Glutamatergic neuron (in vitro differentiated cells): ENCODE measurements at regions not wholly inside any gene's neighbourhood (a gene's known extent, or its start where the extent isn't known, plus 50 kb on each side); places are given as distances from the start of the nearest gene placed in this dataset.

Experiments used
- DNase-seq: peaks from one replicate; pipeline ENCODE4 v3.0.0; 2022
- H3K27ac Mint-ChIP-seq: one replicate; pipeline ENCODE4 v1.8.0; 2020; ENCODE audit warnings: mild to moderate bottlenecking, mixed read lengths, inconsistent platforms; ENCODE audit not compliant: unreplicated experiment
- H3K27me3 Mint-ChIP-seq: one replicate; pipeline ENCODE4 v1.8.0; 2020; ENCODE audit warnings: mild to moderate bottlenecking, moderate library complexity, mixed read lengths, inconsistent platforms; ENCODE audit not compliant: unreplicated experiment
- H3K36me3 Mint-ChIP-seq: one replicate; pipeline ENCODE4 v1.8.0; 2020; ENCODE audit warnings: mild to moderate bottlenecking, mixed read lengths, inconsistent platforms; ENCODE audit not compliant: unreplicated experiment
- H3K4me1 Mint-ChIP-seq: one replicate; pipeline ENCODE4 v1.8.0; 2020; ENCODE audit warnings: mild to moderate bottlenecking, low read depth, mixed read lengths, inconsistent platforms; ENCODE audit not compliant: unreplicated experiment
- H3K4me3 Mint-ChIP-seq: one replicate; pipeline ENCODE4 v1.8.0; 2020; ENCODE audit warnings: mild to moderate bottlenecking, mixed read lengths, inconsistent platforms; ENCODE audit not compliant: unreplicated experiment
- H3K9me3 Mint-ChIP-seq: one replicate; pipeline ENCODE4 v1.8.0; 2020; ENCODE audit warnings: mild to moderate bottlenecking, moderate library complexity, mixed read lengths, inconsistent platforms; ENCODE audit not compliant: unreplicated experiment
- CTCF ChIP-seq: fragments of 200-600 bp; sonication (generic); IDR thresholded peaks from one replicate; pipeline ENCODE4 v1.5.0; 2021; ENCODE audit not compliant: partially characterized antibody, unreplicated experiment

GRCh38 chr1:59183749-59184317, 113.1 kb upstream of the FGGY start:
- peaks cover 2% of the 10 kb centered on the region for H3K27me3 Mint-ChIP-seq
- no peaks in the 10 kb centered on the region for H3K36me3 Mint-ChIP-seq
- DNase-seq: no peak
- no peaks in the 10 kb centered on the region for H3K9me3 Mint-ChIP-seq
- no peak for TF ChIP-seq CTCF
- H3K4me1 Mint-ChIP-seq: no peaks in the 10 kb centered on the region
- no peak overlapping the region for H3K27ac Mint-ChIP-seq
- H3K4me3 Mint-ChIP-seq: no peak overlapping the region

GRCh38 chr1:59184365-59184905, 112.5 kb upstream of the FGGY start:
- Mint-ChIP-seq H3K27me3 (peaks cover 2% of the 10 kb centered on the region), H3K4me3 (no peak overlapping the region), H3K4me1 (no peaks in the 10 kb centered on the region), H3K36me3 (no peaks in the 10 kb centered on the region), H3K27ac (no peak overlapping the region), H3K9me3 (no peaks in the 10 kb centered on the region)
- no peak for TF ChIP-seq CTCF
- no peak for DNase-seq

- DNase-seq: no peak
- H3K9me3 Mint-ChIP-seq: no peaks in the 10 kb centered on the region
Observed at GRCh38 chr1:59185163-59185860, 111.6 kb upstream of the FGGY start.

GRCh38 chr1:59186656-59187055, 110.2 kb upstream of the FGGY start:
- Mint-ChIP-seq H3K4me3 (no peak overlapping the region), H3K4me1 (no peaks in the 10 kb centered on the region), H3K27ac (no peak overlapping the region), H3K36me3 (no peaks in the 10 kb centered on the region), H3K27me3 (peaks cover 2% of the 10 kb centered on the region), H3K9me3 (no peaks in the 10 kb centered on the region)
- TF ChIP-seq CTCF: no peak
- DNase-seq: no peak

More at GRCh38 chr1:59185163-59185860, 111.6 kb upstream of the FGGY start:
- H3K27me3 Mint-ChIP-seq: peaks cover 2% of the 10 kb centered on the region
- TF ChIP-seq CTCF: no peak
- no peaks in the 10 kb centered on the region for H3K4me1 Mint-ChIP-seq
- H3K4me3 Mint-ChIP-seq: no peak overlapping the region
- H3K36me3 Mint-ChIP-seq: no peaks in the 10 kb centered on the region
- no peak overlapping the region for H3K27ac Mint-ChIP-seq
